Hippocampal formation (tissue), 2 donors: ENCODE measurements at regions not wholly inside any gene's neighbourhood (a gene's known extent, or its start where the extent isn't known, plus 50 kb on each side); places are given as distances from the start of the nearest gene placed in this dataset.

Experiments
- DNase-seq, 2 donors: peaks; one replicate each; lab custom pipeline; 2025; lab: John Stamatoyannopoulos, UW

DNA sequence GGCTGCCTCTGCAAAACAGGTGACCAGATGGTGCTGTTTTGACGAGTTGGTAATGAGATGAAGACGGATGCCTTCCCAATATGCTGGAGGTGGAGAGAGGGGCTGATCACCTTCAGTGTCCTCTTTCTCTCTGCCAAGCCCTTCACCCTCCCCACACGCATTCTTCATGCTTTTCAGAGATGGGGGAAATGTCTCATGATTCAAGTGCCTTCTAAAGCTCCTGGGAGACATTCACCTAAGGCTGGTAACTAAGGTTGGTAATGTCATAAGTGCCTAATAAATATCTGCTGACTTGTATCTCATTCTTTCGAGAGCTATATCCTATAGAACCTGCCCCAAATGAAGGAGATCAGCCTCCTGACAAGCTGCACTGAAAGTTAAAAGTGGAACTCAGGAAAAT lies 86.2 kb upstream of the MBNL2 start:
- no peak for DNase-seq

DNA sequence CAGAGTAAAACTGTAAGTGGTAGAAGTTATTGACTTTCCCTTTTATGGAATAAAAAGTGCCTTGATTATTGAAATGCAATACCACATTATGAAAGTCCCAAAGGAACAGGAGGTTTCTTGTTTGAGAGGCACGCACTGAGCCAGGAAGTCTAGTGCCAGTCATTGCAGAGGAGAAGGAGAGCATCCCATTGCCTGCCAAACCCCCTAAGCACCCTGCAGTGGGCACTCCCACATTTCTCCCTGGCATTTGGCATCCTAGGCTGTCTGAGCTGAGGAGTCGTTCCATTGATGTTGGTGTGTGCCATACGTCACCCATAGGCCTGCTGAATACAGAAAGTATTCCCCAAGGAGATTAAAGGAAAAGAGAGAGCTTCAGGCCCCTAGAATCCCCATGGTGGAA lies 85.7 kb upstream of the MBNL2 start:
- DNase-seq: peak in 1 of 2 donors; percentile 12

DNA sequence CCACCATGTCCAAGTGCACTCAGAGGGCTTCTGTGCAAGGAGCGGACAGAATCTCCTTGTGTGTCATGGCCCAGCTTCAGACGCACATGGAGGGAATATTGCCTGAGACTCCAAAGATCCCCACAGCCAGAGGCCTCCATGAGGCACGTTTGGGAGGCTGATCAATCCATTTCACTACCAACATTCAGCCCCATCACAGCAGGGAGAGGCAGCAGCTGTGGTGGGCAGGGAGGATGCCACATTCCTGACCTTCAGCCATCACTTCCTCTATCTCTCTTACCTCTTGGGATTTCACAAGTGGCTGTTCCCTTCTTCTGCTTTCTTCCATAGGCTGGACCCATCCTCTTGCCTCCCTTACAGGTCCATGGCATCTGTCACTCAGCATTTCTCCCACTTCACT lies 82.4 kb upstream of the MBNL2 start:
- no peak for DNase-seq

DNA sequence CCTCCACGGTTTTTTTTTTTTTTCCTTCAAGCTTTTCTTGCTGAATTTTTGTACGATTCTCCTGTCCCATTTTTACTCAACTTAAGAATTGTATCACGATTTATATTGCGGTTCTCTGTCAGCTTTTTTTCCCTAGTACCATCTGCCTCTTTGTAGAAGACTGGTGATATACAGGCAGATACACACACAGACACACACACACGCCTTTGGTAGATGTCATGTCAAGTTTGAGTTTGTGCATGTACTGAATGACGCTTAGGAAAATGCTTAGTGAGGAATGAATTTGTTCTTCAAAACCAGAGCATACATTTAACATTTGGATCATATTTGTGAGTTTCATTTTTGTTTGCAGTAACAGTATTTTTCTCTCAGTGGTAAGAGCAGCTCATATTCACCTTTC lies 82.0 kb upstream of the MBNL2 start:
- DNase-seq: no peak

DNA sequence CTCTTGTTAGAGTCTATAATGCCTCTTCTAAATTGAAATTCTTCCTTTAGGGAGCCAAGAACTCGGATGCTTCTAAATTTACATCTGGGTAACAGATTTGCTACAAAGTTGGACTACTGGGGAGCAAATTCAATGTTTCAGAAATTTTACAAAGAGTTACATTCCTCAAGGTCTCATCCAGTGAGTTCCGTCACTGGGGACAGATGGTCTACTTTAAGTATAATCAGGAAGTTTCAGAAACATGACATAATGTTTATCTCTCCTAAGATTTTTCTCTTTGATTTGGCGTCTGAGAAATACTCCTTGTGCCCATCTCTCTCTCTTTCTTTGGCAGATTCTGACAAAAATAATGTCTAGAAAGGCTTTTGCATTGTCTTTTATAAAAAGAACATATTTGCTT lies 81.5 kb upstream of the MBNL2 start:
- DNase-seq: no peak

DNA sequence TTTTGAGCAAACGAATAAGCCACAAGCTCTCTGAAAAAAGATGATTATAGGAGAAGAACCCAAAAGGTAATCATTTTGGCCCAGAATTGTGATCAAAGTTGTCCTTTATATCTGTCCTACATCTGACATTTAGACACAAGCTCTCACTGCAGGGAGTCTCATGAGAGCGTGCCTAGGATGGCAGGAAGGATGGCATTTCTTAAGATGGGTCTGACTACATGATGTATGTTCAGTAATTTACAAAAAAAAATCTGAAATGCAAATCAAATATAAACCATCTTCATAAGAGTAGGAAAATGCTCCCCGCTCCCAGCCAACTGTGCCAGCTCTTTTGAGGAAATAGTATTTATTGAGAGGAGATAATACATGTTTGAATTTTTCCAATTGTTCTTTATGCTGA lies 81.0 kb upstream of the MBNL2 start:
- DNase-seq: no peak

DNA sequence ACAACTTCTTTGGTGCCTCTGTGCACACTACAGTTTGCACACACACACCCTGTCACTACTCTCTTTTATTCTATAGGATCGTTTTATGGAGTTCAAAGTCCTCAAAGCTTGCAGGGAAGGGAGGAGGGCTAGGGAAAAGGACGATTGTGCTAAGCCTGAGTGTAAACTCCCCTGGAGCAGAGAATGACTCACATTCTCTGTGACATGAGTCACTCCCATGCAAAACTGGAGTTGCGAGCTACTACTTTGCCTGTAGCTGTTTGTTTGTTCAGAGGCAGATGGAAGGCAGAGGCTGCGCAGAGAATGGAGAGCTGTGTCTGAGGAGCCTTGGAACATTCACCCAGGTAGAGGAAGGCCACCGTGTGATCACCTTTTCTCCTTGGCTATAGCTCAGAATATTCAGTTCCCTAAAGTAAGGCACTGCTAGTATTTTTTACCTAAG lies 80.5 kb upstream of the MBNL2 start:
- no peak for DNase-seq

DNA sequence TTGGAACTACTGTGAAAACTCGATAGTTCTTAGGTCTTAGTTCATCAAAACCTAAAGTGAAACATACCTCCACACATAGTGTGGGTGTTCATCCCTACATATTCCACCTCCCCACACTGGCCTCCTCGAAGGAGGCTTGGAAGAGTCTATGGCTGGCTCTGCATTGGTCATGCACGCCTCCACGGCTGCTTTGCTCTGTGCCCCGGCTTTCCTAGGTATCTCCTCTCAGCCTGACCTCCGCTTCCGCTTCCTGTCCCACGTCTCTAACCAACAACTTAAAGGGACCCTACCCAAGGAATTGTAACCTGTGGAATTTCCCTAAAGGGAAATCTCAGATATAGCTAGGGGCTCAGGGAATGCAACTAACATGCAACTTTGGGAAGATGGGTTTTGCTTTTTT lies 79.7 kb upstream of the MBNL2 start:
- DNase-seq: no peak

DNA sequence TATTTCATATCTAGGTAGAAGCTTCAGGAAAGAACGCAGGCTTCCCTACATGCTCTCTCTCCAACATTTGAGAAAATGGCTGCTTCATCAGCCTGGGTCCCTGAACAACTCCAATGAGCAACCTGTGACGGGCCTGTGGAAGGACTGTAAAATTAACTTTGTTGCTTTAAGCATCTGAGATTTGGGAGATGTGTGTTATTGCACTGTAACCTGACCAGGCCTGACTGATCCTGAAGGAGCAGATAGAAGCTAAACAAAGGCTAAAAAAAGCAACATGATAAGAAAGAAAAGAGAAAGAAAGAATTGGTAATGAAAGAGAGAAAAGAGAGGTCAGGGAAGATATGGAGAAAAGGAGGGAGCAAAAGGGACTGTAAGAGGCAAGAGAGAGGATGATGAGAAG lies 77.1 kb upstream of the MBNL2 start:
- no peak for DNase-seq

DNA sequence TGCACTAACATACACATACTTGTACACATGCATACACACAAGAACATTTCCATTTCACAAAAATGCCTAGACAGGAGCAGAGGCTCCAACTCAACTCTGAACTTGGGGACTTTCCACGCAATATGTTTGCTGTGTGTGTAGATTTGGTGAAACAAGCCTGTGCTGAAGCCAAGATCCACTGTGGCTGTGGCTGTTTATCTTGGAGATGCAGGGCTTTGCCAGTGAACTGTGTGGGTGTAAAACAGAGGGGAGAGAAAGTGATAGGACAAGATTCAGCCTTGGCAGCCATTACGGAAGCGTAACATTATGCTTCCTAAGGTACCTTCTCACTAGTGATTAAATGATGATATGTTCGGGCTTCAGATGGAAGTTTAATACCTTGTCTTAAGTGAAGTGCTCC lies 73.2 kb upstream of the MBNL2 start:
- DNase-seq: no peak

DNA sequence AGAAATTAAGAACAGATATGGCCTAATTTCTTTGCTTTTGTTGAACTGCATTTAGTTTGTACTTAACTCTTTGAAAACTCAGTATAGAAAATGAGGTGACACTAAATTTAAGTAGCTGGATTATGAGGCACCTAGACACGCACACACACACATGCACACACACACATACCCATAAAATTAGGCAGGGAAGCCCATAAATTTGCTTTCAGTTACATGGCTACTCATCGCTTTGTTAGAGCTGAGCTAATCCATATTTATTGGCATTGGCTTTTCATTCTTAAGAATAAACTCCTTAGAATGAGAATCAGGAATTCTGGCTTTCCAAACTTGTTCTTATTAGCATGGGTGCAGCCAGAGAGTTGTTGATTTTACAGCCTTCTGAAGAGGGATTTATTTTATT lies 61.7 kb upstream of the MBNL2 start:
- DNase-seq: no peak

DNA sequence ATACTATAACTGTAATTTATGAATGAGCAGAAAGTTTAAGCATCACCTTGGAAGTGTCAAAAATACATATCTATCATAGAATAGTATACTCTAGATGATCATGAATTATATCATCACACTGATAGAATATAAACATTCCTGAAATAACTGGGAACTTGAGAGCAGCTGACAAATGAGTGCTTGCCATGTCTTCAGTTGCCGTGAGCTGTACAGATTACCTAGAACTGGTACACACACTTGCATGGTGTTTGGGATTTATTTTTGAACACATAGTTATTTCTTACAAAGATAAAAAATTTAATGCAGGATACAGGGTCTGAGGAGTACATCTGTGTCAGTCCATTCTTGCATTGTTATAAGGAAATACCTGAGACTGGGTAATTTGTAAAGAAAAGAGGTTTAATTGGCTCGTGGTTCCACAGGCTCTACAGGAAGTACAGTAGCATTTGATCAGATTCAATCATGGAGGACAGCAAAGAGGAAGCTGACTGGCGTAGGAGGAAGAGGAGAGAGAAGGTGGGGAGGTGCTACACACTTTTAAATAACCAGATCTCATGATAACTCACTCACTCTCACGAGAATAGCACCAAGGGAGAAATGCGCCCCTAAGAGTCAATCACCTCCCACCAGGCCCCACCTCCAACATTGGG lies 60.4 kb upstream of the MBNL2 start:
- DNase-seq: no peak

DNA sequence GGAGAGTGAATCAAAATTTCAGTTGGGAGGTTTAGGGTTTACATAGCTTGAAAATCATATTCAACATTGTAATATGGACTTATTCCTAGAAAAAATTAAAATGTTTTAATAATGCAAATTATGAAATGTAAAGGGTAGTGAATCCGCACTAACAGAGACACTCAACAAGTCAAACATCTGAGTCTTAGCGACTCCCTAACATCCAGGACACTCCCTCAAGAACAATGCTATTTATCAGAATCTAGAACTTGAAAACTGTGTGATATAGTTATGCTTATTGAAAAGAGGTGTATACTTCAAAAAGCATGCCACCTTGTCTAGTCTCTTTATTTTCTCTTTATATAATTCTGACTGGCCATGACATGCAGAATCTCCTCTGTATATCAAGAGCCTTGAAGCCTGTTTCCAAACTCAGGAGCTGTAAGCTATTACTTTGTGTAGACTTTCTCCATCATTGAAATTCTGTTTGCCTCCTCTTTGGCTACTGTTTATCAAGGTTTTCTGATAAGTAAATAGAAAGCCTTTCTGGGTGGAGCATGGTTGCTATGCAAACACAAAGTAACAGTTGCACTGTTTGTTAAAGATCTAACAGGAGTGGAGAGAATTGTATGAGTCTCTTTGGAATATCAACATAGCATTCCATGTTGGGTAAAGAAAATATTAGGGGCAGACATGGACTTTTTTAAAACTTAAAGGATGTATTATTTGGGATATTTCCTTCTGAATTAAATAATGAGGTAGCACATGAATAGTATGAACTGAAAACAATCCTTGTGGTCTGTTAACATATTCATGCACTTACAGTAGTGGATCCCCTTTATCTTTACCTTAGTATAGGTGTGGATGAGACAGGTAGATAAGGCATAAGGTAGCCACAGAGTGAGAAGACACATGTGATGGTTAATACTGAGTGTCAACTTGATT lies 56.4 kb upstream of the MBNL2 start:
- no peak for DNase-seq

DNA sequence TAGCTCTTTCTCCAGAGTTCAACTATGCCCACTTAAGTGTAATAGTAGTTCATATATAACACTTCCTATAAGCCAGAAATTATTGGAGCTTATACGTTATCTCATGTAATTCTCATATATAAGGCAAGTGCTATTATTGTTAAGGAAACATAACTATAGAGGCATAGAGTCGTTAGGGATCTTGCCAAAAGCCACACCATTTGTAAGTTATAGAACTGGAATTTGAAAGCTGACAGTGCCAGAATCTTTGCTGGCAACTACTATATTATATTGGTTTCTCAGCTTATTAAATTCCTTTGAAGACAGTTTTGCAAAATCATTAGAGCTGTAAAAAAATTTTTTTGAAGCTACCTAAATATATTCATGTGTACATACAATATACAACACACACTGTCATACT lies 51.0 kb upstream of the MBNL2 start:
- no peak for DNase-seq
